Kidney (tissue), 13 donors: ENCODE measurements at regions not wholly inside any gene's neighbourhood (a gene's known extent, or its start where the extent isn't known, plus 50 kb on each side); places are given as distances from the start of the nearest gene placed in this dataset.

Experiments
- DNase-seq, 5 donors: peaks; one replicate each; pipeline ENCODE4 v3.0.0-alpha.2; 2013 to 2020
- FAIRE-seq: peaks from 2 replicates; lab custom pipeline; 2012; peaks lifted over from hg19 to GRCh38; lab: Jason Lieb, UNC
- H3K27ac ChIP-seq, 2 donors: one replicate each; pipeline ENCODE4 v1.7.0; 2013; ENCODE audit warnings: low read depth in 2 of 2, low read length in 2 of 2, inconsistent platforms in 1 of 2
- H3K27me3 ChIP-seq: one replicate; pipeline ENCODE4 v1.7.1; 2013; ENCODE audit warnings: low read length, inconsistent platforms; ENCODE audit not compliant: control insufficient read depth, insufficient read depth
- H3K36me3 ChIP-seq, 3 donors: one replicate each; pipeline versions ENCODE4 v1.7.0 to v1.7.1; 2013; ENCODE audit warnings: low read length in 3 of 3, control low read depth in 1 of 3, inconsistent platforms in 1 of 3; ENCODE audit not compliant: insufficient read depth in 3 of 3, control insufficient read depth in 2 of 3
- H3K4me1 ChIP-seq, 3 donors: one replicate each; pipeline versions ENCODE4 v1.7.0 to v1.7.1; 2013; ENCODE audit warnings: low read length in 3 of 3, inconsistent platforms in 1 of 3, low read depth in 1 of 3; ENCODE audit not compliant: control insufficient read depth in 2 of 3, insufficient read depth in 2 of 3
- H3K4me3 ChIP-seq, 3 donors: one replicate each; pipeline versions ENCODE4 v1.7.0 to v1.8.1; 2013; ENCODE audit warnings: low read length in 3 of 3, control low read depth in 1 of 3, inconsistent platforms in 1 of 3
- H3K9ac ChIP-seq, 3 donors: one replicate each; pipeline versions ENCODE4 v1.7.0 to v1.7.1; 2013; ENCODE audit warnings: low read length in 3 of 3, control low read depth in 1 of 3, inconsistent platforms in 1 of 3
- H3K9me3 ChIP-seq, 3 donors: one replicate each; pipeline versions ENCODE4 v1.7.0 to v1.7.1; 2013; ENCODE audit warnings: low read length in 3 of 3, control low read depth in 1 of 3, inconsistent platforms in 1 of 3; ENCODE audit not compliant: control insufficient read depth in 2 of 3, insufficient read depth in 1 of 3
- intact Hi-C: fragments of 100-400 bp; cut with DNase I; formaldehyde crosslinking; loops from one replicate; pipeline ENCODE4 v1.11.1; 2022
- TF ChIP-seq, protein P1 (sequence below): IDR thresholded peaks from 3 replicates; pipeline ENCODE4 v1.5.1; 2012; ENCODE audit warnings: mild to moderate bottlenecking, moderate library complexity, borderline replicate concordance; ENCODE audit not compliant: insufficient read depth; ENCODE audit errors: extremely low read depth
- donor health status: control.
- donor health status: control.
- donor health status: control.
- donor health status: control.
- donor health status: control.
- donor health status: DM: yes; HTN: yes; CAD: no.
- donor health status: Normal renal cell carcinoma (clear cell type).

DNA sequence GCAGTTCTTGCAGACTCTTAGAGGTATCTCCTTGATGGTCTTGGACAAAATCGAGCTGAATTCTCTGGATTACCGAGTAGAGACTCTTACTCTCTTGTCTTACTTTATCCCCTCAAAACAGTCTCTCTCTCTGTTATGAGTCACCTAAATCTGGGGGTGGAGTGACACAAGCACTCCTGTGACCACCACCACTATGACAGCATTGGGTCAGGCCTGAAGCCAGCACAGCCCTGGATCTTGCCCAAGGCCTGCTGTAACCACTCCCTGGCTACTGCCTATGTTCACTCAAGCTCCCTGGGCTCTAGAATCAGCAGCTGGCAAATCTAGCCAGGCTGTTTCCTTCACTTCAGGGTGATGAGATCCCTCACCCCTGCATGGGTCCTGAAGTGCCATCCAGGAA is 662.5 kb downstream of the LUZP2 start:
- Histone ChIP-seq H3K9ac (no peak overlapping the region), H3K36me3 (no peaks in the 10 kb centered on the region), H3K27ac (no peak overlapping the region), H3K4me3 (no peak overlapping the region), H3K27me3 (no peaks in the 10 kb centered on the region), H3K9me3 (no peaks in the 10 kb centered on the region), H3K4me1 (no peaks in the 10 kb centered on the region)
- DNase-seq (no peak), FAIRE-seq (no peak)
- intact Hi-C loops: no loop called here
- TF ChIP-seq, protein P1, sequence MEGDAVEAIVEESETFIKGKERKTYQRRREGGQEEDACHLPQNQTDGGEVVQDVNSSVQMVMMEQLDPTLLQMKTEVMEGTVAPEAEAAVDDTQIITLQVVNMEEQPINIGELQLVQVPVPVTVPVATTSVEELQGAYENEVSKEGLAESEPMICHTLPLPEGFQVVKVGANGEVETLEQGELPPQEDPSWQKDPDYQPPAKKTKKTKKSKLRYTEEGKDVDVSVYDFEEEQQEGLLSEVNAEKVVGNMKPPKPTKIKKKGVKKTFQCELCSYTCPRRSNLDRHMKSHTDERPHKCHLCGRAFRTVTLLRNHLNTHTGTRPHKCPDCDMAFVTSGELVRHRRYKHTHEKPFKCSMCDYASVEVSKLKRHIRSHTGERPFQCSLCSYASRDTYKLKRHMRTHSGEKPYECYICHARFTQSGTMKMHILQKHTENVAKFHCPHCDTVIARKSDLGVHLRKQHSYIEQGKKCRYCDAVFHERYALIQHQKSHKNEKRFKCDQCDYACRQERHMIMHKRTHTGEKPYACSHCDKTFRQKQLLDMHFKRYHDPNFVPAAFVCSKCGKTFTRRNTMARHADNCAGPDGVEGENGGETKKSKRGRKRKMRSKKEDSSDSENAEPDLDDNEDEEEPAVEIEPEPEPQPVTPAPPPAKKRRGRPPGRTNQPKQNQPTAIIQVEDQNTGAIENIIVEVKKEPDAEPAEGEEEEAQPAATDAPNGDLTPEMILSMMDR: no peak

DNA sequence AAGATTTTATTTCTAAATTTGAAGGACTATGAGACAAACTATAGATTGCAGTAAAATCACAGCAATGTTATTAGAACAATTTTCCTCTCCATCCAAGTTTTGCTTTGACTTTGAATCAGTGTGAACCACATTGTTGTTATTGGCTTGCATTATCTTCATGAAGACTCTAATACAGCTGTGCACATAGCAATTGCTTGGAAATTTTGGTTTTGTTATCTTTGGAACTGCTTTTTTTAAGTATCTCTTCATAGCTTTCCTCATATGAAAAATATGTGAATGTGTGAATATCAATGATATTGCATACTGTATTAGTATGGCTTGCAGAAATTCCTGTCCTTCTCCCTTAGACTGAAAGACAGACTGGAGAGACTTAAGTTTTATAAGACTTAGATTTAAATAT is 666.6 kb downstream of the LUZP2 start:
- no peaks in the 10 kb centered on the region for H3K9me3 ChIP-seq
- no peaks in the 10 kb centered on the region for H3K36me3 ChIP-seq
- no peak overlapping the region for H3K9ac ChIP-seq
- H3K4me1 ChIP-seq: no peaks in the 10 kb centered on the region
- FAIRE-seq (no peak), DNase-seq (peak in 1 of 5 donors; percentile 7)
- H3K4me3 ChIP-seq: no peak overlapping the region
- no peaks in the 10 kb centered on the region for H3K27me3 ChIP-seq
- H3K27ac ChIP-seq: no peak overlapping the region
- intact Hi-C loops: no loop called here
- TF ChIP-seq, protein P1: no peak

DNA sequence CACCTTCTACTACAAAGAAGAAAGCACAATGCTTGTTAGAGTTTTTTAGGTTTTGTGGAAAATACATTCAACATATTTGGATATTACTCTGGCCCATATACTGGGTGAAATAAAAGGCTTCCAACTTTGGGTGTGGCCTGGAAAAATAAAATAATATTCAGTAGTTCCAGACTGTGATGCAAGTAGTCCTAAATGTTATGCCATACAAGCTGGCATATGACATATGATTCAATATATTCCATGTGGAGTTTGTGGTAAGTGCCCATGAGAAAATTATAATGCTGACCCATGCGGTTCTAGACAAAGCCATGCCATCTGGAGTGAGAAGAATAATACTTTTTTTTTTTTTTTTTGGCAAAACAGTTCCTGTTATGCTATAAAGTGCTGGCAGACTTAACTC is 683.3 kb downstream of the LUZP2 start:
- Histone ChIP-seq H3K27ac (no peak overlapping the region), H3K36me3 (no peaks in the 10 kb centered on the region), H3K9me3 (no peaks in the 10 kb centered on the region), H3K9ac (no peak overlapping the region), H3K4me3 (no peak overlapping the region), H3K27me3 (no peaks in the 10 kb centered on the region), H3K4me1 (no peaks in the 10 kb centered on the region)
- intact Hi-C loops: no loop called here
- no peak for DNase-seq
- no peak for FAIRE-seq
- TF ChIP-seq, protein P1: no peak

DNA sequence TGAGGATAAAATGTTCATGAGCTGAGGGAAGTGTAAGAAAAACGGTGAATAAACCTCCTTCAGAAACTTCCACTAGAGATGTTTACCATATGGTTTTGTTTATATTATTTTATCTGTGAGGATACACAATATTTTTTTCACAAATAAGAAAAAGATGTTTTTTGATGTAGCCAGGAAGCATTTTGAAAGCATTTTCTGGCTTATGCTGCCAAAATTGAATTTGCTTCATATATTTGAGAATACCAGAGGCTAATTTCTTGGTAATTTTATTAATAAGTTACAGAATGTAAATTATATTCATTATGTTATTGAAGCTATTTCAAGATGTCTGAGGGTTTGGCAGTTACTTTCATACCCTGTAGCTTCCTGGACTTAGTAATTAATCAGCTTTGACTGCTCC is 686.6 kb downstream of the LUZP2 start:
- intact Hi-C loops: no loop called here
- Histone ChIP-seq H3K4me1 (no peaks in the 10 kb centered on the region), H3K36me3 (no peaks in the 10 kb centered on the region), H3K9me3 (no peaks in the 10 kb centered on the region), H3K27ac (no peak overlapping the region), H3K4me3 (no peak overlapping the region), H3K27me3 (no peaks in the 10 kb centered on the region), H3K9ac (no peak overlapping the region)
- TF ChIP-seq, protein P1: no peak
- FAIRE-seq (no peak), DNase-seq (no peak)
